H1 (cell line): ENCODE measurements at regions not wholly inside any gene's neighbourhood (a gene's known extent, or its start where the extent isn't known, plus 50 kb on each side); places are given as distances from the start of the nearest gene placed in this dataset.

Experiments
- CTCF ChIA-PET: fragments of 300-600 bp; sonication (Branson Sonifier 250); formaldehyde crosslinking; loops from one replicate; lab custom pipeline; 2021; ENCODE audit not compliant: partially characterized antibody; lab: Charles Lee
- POLR2A ChIA-PET: fragments of 300-600 bp; sonication (Branson Sonifier 250); formaldehyde crosslinking; loops from one replicate; lab custom pipeline; 2021; ENCODE audit warnings: inconsistent platforms; ENCODE audit not compliant: partially characterized antibody; lab: Charles Lee
- DNase-seq, 2 experiments: peaks; one replicate each; pipeline versions ENCODE4 v3.0.0 to v3.0.0-alpha.2; 2010 to 2022; ENCODE audit warnings: low spot score in 2 of 2, low read depth in 1 of 2, mixed read lengths in 1 of 2
- FAIRE-seq: peaks from 2 replicates; lab custom pipeline; 2011; peaks lifted over from hg19 to GRCh38; lab: Jason Lieb, UNC
- H2AFZ ChIP-seq: 2 replicates; pipeline ENCODE4 v1.8.1; 2012; ENCODE audit warnings: low read length, inconsistent platforms
- H2AK5ac ChIP-seq: 2 replicates; pipeline ENCODE4 v1.6.1; 2013; ENCODE audit warnings: low read depth, low read length
- H2BK120ac ChIP-seq: replicated peaks from 2 replicates; pipeline ENCODE3; 2013; ENCODE audit warnings: low read depth, low read length, inconsistent platforms
- H2BK12ac ChIP-seq: 2 replicates; pipeline ENCODE4 v1.6.1; 2013; ENCODE audit warnings: low read depth, low read length
- H2BK15ac ChIP-seq: 2 replicates; pipeline ENCODE4 v1.6.1; 2013; ENCODE audit warnings: low read length
- H2BK20ac ChIP-seq: 2 replicates; pipeline ENCODE4 v1.6.1; 2013; ENCODE audit warnings: low read length
- H2BK5ac ChIP-seq: 2 replicates; pipeline ENCODE4 v1.6.1; 2013; ENCODE audit warnings: low read depth, low read length
- H3K14ac ChIP-seq: 2 replicates; pipeline ENCODE4 v1.6.1; 2013; ENCODE audit warnings: inconsistent platforms; ENCODE audit not compliant: insufficient read length
- H3K18ac ChIP-seq: 2 replicates; pipeline ENCODE4 v1.6.1; 2013; ENCODE audit warnings: low read length; ENCODE audit errors: extremely low read depth
- H3K23ac ChIP-seq: 2 replicates; pipeline ENCODE4 v1.6.1; 2013; ENCODE audit warnings: inconsistent platforms; ENCODE audit not compliant: insufficient read length
- H3K23me2 ChIP-seq: 2 replicates; pipeline ENCODE4 v1.6.1; 2013; ENCODE audit warnings: low read depth, low read length
- H3K27ac ChIP-seq: 2 replicates; pipeline ENCODE4 v1.6.1; 2011; ENCODE audit warnings: low read depth, low read length, inconsistent platforms
- H3K27me3 ChIP-seq, 4 experiments: replicated peaks in 1 of 4; 1 replicate in 1 of 4; 2 replicates in 3 of 4; pipeline versions ENCODE4 v1.6.1 to v1.8.1; 2011 to 2013; ENCODE audit warnings: low read length in 3 of 4, mild to moderate bottlenecking in 3 of 4, inconsistent platforms in 2 of 4, mixed read lengths in 2 of 4, moderate library complexity in 1 of 4; ENCODE audit not compliant: control insufficient read depth in 3 of 4, insufficient read depth in 3 of 4; ENCODE audit errors: extremely low read depth in 1 of 4
- H3K36me3 ChIP-seq, 4 experiments: 2 replicates each; pipeline versions ENCODE4 v1.6.1 to v1.8.1; 2011 to 2013; ENCODE audit warnings: mild to moderate bottlenecking in 4 of 4, low read length in 3 of 4, moderate library complexity in 2 of 4, control low read depth in 1 of 4, inconsistent platforms in 1 of 4; ENCODE audit not compliant: insufficient read depth in 4 of 4, control insufficient read depth in 2 of 4
- H3K4ac ChIP-seq: replicated peaks from 2 replicates; pipeline ENCODE3; 2013; ENCODE audit warnings: low read length, low read depth, mixed read lengths, inconsistent platforms; ENCODE audit not compliant: insufficient read length
- H3K4me1 ChIP-seq, 4 experiments: replicated peaks in 1 of 4; 1 replicate in 1 of 4; 2 replicates in 3 of 4; pipeline versions ENCODE4 v1.6.1 to v1.8.1; 2011 to 2013; ENCODE audit warnings: low read length in 3 of 4, inconsistent platforms in 2 of 4, mixed read lengths in 1 of 4; ENCODE audit not compliant: insufficient read depth in 4 of 4, control insufficient read depth in 3 of 4
- H3K4me2 ChIP-seq, 2 experiments: 2 replicates each; pipeline versions ENCODE4 v1.6.1 to v1.8.1; 2011 to 2013; ENCODE audit warnings: low read depth in 2 of 2, low read length in 2 of 2, control low read depth in 1 of 2, inconsistent platforms in 1 of 2, mild to moderate bottlenecking in 1 of 2; ENCODE audit not compliant: insufficient read depth in 1 of 2
- H3K4me3 ChIP-seq, 4 experiments: fragments of 200-600, 300-600 bp in 1 of 4; sonication (generic), shearing (Covaris generic), sonication (Bioruptor Twin) in 1 of 4; 2 replicates each; pipeline versions ENCODE4 v1.5.1 to v1.8.1; 2011 to 2016; ENCODE audit warnings: low read length in 4 of 4, low read depth in 3 of 4, control low read depth in 2 of 4, inconsistent platforms in 2 of 4, mild to moderate bottlenecking in 2 of 4, mixed read lengths in 1 of 4, moderate library complexity in 1 of 4; ENCODE audit not compliant: insufficient read depth in 2 of 4; ENCODE audit errors: extremely low read depth in 1 of 4
- H3K56ac ChIP-seq: replicated peaks from 2 replicates; pipeline ENCODE3; 2013; ENCODE audit warnings: low read depth, mild to moderate bottlenecking, mixed read lengths, low read length, inconsistent platforms; ENCODE audit not compliant: insufficient read length
- H3K79me1 ChIP-seq: 2 replicates; pipeline ENCODE4 v1.6.1; 2013; ENCODE audit warnings: low read depth, low read length, control low read depth
- H3K79me2 ChIP-seq, 2 experiments: 2 replicates each; pipeline versions ENCODE4 v1.6.1 to v1.8.1; 2012 to 2013; ENCODE audit warnings: low read length in 2 of 2, mild to moderate bottlenecking in 2 of 2, inconsistent platforms in 1 of 2; ENCODE audit not compliant: insufficient read depth in 2 of 2, control insufficient read depth in 1 of 2
- H3K9ac ChIP-seq, 4 experiments: replicated peaks in 1 of 4; 1 replicate in 1 of 4; 2 replicates in 3 of 4; pipeline versions ENCODE4 v1.6.1 to v1.8.1; 2011 to 2013; ENCODE audit warnings: low read depth in 3 of 4, low read length in 3 of 4, control low read depth in 2 of 4, mild to moderate bottlenecking in 2 of 4, moderate library complexity in 2 of 4, inconsistent platforms in 1 of 4; ENCODE audit errors: extremely low read depth in 1 of 4
- H3K9me3 ChIP-seq, 2 experiments: 2 replicates each; pipeline versions ENCODE4 v1.6.1 to v1.8.1; 2012 to 2013; ENCODE audit warnings: mild to moderate bottlenecking in 2 of 2, moderate library complexity in 2 of 2, control low read depth in 1 of 2, inconsistent platforms in 1 of 2, low read depth in 1 of 2, low read length in 1 of 2, mixed read lengths in 1 of 2; ENCODE audit not compliant: insufficient read depth in 2 of 2
- H4K20me1 ChIP-seq, 2 experiments: replicated peaks in 1 of 2; 2 replicates each; pipeline versions ENCODE3 to v1.8.1; 2011 to 2013; ENCODE audit warnings: inconsistent platforms in 2 of 2, low read length in 2 of 2, mild to moderate bottlenecking in 1 of 2; ENCODE audit not compliant: insufficient read depth in 2 of 2, control insufficient read depth in 1 of 2
- H4K5ac ChIP-seq: 2 replicates; pipeline ENCODE4 v1.6.1; 2013; ENCODE audit warnings: low read length, low read depth, mixed read lengths, inconsistent platforms; ENCODE audit not compliant: insufficient read length
- H4K8ac ChIP-seq: 2 replicates; pipeline ENCODE4 v1.8.0; 2013; ENCODE audit warnings: mild to moderate bottlenecking, moderate library complexity, low read length, inconsistent platforms; ENCODE audit not compliant: insufficient read depth; ENCODE audit errors: extremely low read depth
- H4K91ac ChIP-seq: replicated peaks from 2 replicates; pipeline ENCODE3; 2013; ENCODE audit warnings: low read length, mixed read lengths, inconsistent platforms; ENCODE audit not compliant: insufficient read length
- ASH2L ChIP-seq: fragments of 200-600, 300-600 bp; sonication (generic); IDR thresholded peaks from one replicate; pipeline ENCODE4 v1.7.1; 2017; ENCODE audit warnings: low read length
- ATF3 ChIP-seq: IDR thresholded peaks from 2 replicates; pipeline ENCODE4 v1.6.1; 2011; ENCODE audit warnings: low read depth, mild to moderate bottlenecking, low read length; ENCODE audit not compliant: insufficient read depth
- CHD1 ChIP-seq: IDR thresholded peaks from 2 replicates; pipeline ENCODE4 v1.6.1; 2012; ENCODE audit warnings: low read depth, low read length, improper control_type of control experiment
- GABPA ChIP-seq: IDR thresholded peaks from 2 replicates; pipeline ENCODE4 v1.6.1; 2011; ENCODE audit warnings: mild to moderate bottlenecking, low read length, moderate library complexity, borderline replicate concordance; ENCODE audit not compliant: insufficient read depth
- KDM1A ChIP-seq: fragments of 200-600, 300-600 bp; sonication (generic); IDR thresholded peaks from 2 replicates; pipeline ENCODE4 v1.7.1; 2016; ENCODE audit warnings: mild to moderate bottlenecking, low read length, borderline replicate concordance
- RAD21 ChIP-seq, 2 experiments: IDR thresholded peaks in 1 of 2; conservative IDR thresholded peaks in 1 of 2; 2 replicates each; pipeline ENCODE4 v1.6.1; 2011; ENCODE audit warnings: low read depth in 2 of 2, low read length in 2 of 2, improper control_type of control experiment in 1 of 2, inconsistent platforms in 1 of 2, mild to moderate bottlenecking in 1 of 2, moderate library complexity in 1 of 2
- RFX5 ChIP-seq: IDR thresholded peaks from 2 replicates; pipeline ENCODE4 v1.6.1; 2011; ENCODE audit warnings: low read depth, low read length, improper control_type of control experiment, borderline replicate concordance
- SIN3A ChIP-seq, 2 experiments: IDR thresholded peaks in 1 of 2; conservative IDR thresholded peaks in 1 of 2; 2 replicates each; pipeline ENCODE4 v1.6.1; 2011 to 2012; ENCODE audit warnings: low read length in 2 of 2, improper control_type of control experiment in 1 of 2, low read depth in 1 of 2, mild to moderate bottlenecking in 1 of 2
- SP2 ChIP-seq: IDR thresholded peaks from 2 replicates; pipeline ENCODE4 v1.6.1; 2012; ENCODE audit warnings: mild to moderate bottlenecking, low read length, inconsistent platforms
- USF2 ChIP-seq: IDR thresholded peaks from 2 replicates; pipeline ENCODE4 v1.6.1; 2011; ENCODE audit warnings: low read length, improper control_type of control experiment
- ZNF274 ChIP-seq: IDR thresholded peaks from 2 replicates; pipeline ENCODE4 v1.7.0; 2012; ENCODE audit warnings: low read length, borderline replicate concordance; ENCODE audit errors: extremely low read depth
- WGBS, 2 experiments: shearing (Covaris generic) in 1 of 2; methylation state at CpG; one replicate each; pipeline versions ENCODE4 v1.1.6 to v1.1.7; 2013 to 2015; ENCODE audit warnings: low lambda C conversion rate in 2 of 2, mixed read lengths in 2 of 2, inconsistent platforms in 1 of 2, low coverage in 1 of 2, missing lambda C conversion rate in 1 of 2; ENCODE audit not compliant: insufficient replicate concordance in 2 of 2, insufficient coverage in 1 of 2, insufficient read length in 1 of 2; ENCODE audit errors: extremely low coverage in 1 of 2, missing lambda C conversion rate in 1 of 2; 5-methylcytosine and 5-hydroxymethylcytosine counted together

- no peaks in the 10 kb centered on the region for H3K9me3 ChIP-seq
- no peak overlapping the region for H2BK5ac ChIP-seq
- no peak overlapping the region for H3K9ac ChIP-seq
- no peaks in the 10 kb centered on the region for H3K36me3 ChIP-seq
- no peak overlapping the region for H2BK12ac ChIP-seq
- H3K56ac ChIP-seq = no peak overlapping the region
- H3K79me2 ChIP-seq = no peaks in the 10 kb centered on the region
- H2AK5ac ChIP-seq = no peak overlapping the region
- 67% methylated on average over 1 of the region's 1 CpG; no CpG with 5 or more reads in 1 of the 2 experiments for WGBS, 2 experiments
- TF ChIP-seq SIN3A (conservative IDR thresholded peaks at IDR 0.05 in 1 of 2, IDR thresholded peaks at IDR 0.05 in 1 of 2; ENCODE audit: low read depth in 1 of 2, low read length in 2 of 2) (no peak), RFX5 (no peak), KDM1A (no peak), RAD21 (IDR thresholded peaks at IDR 0.05 in 1 of 2, conservative IDR thresholded peaks at IDR 0.05 in 1 of 2; ENCODE audit: low read depth in 2 of 2, low read length in 2 of 2) (no peak), ZNF274 (no peak), CHD1 (no peak), ATF3 (no peak), USF2 (no peak), SP2 (no peak), ASH2L (no peak), GABPA (no peak)
- H4K91ac ChIP-seq = no peak overlapping the region
- H3K4me2 ChIP-seq = no peak overlapping the region
- no peak overlapping the region for H3K4me3 ChIP-seq
- no peak overlapping the region for H2BK120ac ChIP-seq
- no peak overlapping the region for H3K18ac ChIP-seq
- no peak overlapping the region for H2AFZ ChIP-seq
- no peaks in the 10 kb centered on the region for H3K23me2 ChIP-seq
- peaks cover 0 to 2% of the 10 kb centered on the region in 2 experiments for H4K20me1 ChIP-seq
- no peak overlapping the region for H4K5ac ChIP-seq
- no peak overlapping the region for H2BK15ac ChIP-seq
- H4K8ac ChIP-seq = no peak overlapping the region
- no peak overlapping the region for H3K4ac ChIP-seq
- no peak overlapping the region for H2BK20ac ChIP-seq
- no peak for FAIRE-seq
- H3K27ac ChIP-seq = no peak overlapping the region
- H3K27me3 ChIP-seq = peaks cover 37 to 67% (median 53%) of the 10 kb centered on the region in 4 experiments
- no peak overlapping the region for H3K23ac ChIP-seq
- DNase-seq = no peak
- no peak overlapping the region for H3K14ac ChIP-seq
- no peaks in the 10 kb centered on the region for H3K79me1 ChIP-seq
- POLR2A ChIA-PET = no interaction called here
- H3K4me1 ChIP-seq = peaks cover 0 to 4% (median 0%) of the 10 kb centered on the region in 4 experiments; a peak in 2 of 7 replicates
- CTCF ChIA-PET = interaction anchor here (0.6 to 1.7 kb wide), 5 partner anchors 10 to 152 kb away, joined by 3 to 6 read pairs (median 3); no protein-coding TSS in a partner anchor
Observed at GRCh38 chr17:72406498-72406897, 285.7 kb downstream of the SOX9 start.
